IMR-90 (cell line): ENCODE measurements at regions not wholly inside any gene's neighbourhood (a gene's known extent, or its start where the extent isn't known, plus 50 kb on each side); places are given as distances from the start of the nearest gene placed in this dataset.

Source experiments
- MAFK ChIP-seq: IDR thresholded peaks from 2 replicates; pipeline ENCODE4 v1.6.1; 2012; ENCODE audit warnings: low read depth, low read length, improper control_type of control experiment
- POLR2A ChIP-seq: IDR thresholded peaks from 2 replicates; pipeline ENCODE4 v1.6.1; 2012; ENCODE audit warnings: mild to moderate bottlenecking, low read depth, low read length
- RAD21 ChIP-seq: IDR thresholded peaks from 2 replicates; pipeline ENCODE4 v1.6.1; 2012; ENCODE audit warnings: low read length, improper control_type of control experiment
- SMC3 ChIP-seq: fragments of 150-350 bp; IDR thresholded peaks from 2 replicates; pipeline ENCODE4 v1.6.1; 2016; ENCODE audit warnings: low read depth, mild to moderate bottlenecking, antibody characterized with exemption, low read length, moderate library complexity
- TF ChIP-seq, protein P1 (sequence below): conservative IDR thresholded peaks from 2 replicates; pipeline ENCODE4 v1.5.1; 2012; ENCODE audit warnings: mild to moderate bottlenecking, low read depth, low read length, improper control_type of control experiment
- TF ChIP-seq, protein P2 (sequence below): fragments of 150-350 bp; IDR thresholded peaks from 2 replicates; pipeline ENCODE4 v1.6.1; 2016; ENCODE audit warnings: low read depth, mild to moderate bottlenecking, low read length, moderate library complexity, borderline replicate concordance

DNA sequence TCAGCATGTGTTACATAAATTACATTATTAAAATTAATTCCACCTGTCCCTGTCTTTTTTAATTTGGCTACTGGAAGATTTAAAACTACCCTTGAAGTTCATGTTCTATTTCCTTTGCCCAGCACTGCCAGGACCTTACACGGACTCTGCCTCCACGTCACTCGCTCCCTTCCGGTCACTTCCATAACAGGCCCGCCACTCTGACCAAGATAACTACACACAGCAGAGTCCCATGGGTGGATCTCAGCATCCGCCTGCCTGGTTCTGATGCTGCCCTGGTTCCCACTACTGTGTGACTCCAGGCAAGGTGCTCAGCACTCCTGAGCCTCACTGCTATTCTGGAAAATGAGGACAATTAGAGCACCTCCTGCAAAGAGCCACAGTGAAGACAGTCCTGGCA lies 153.3 kb upstream of the ERG start:
- TF ChIP-seq, protein P1, sequence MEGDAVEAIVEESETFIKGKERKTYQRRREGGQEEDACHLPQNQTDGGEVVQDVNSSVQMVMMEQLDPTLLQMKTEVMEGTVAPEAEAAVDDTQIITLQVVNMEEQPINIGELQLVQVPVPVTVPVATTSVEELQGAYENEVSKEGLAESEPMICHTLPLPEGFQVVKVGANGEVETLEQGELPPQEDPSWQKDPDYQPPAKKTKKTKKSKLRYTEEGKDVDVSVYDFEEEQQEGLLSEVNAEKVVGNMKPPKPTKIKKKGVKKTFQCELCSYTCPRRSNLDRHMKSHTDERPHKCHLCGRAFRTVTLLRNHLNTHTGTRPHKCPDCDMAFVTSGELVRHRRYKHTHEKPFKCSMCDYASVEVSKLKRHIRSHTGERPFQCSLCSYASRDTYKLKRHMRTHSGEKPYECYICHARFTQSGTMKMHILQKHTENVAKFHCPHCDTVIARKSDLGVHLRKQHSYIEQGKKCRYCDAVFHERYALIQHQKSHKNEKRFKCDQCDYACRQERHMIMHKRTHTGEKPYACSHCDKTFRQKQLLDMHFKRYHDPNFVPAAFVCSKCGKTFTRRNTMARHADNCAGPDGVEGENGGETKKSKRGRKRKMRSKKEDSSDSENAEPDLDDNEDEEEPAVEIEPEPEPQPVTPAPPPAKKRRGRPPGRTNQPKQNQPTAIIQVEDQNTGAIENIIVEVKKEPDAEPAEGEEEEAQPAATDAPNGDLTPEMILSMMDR: no peak
- TF ChIP-seq MAFK: no peak
- TF ChIP-seq, protein P2, sequence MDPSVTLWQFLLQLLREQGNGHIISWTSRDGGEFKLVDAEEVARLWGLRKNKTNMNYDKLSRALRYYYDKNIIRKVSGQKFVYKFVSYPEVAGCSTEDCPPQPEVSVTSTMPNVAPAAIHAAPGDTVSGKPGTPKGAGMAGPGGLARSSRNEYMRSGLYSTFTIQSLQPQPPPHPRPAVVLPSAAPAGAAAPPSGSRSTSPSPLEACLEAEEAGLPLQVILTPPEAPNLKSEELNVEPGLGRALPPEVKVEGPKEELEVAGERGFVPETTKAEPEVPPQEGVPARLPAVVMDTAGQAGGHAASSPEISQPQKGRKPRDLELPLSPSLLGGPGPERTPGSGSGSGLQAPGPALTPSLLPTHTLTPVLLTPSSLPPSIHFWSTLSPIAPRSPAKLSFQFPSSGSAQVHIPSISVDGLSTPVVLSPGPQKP: no peak
- no peak for TF ChIP-seq SMC3
- TF ChIP-seq RAD21: no peak
- TF ChIP-seq POLR2A: no peak
